ENCODE measurements at regions not wholly inside any gene's neighbourhood (a gene's known extent, or its start where the extent isn't known, plus 50 kb on each side); places are given as distances from the start of the nearest gene placed in this dataset.

DNA sequence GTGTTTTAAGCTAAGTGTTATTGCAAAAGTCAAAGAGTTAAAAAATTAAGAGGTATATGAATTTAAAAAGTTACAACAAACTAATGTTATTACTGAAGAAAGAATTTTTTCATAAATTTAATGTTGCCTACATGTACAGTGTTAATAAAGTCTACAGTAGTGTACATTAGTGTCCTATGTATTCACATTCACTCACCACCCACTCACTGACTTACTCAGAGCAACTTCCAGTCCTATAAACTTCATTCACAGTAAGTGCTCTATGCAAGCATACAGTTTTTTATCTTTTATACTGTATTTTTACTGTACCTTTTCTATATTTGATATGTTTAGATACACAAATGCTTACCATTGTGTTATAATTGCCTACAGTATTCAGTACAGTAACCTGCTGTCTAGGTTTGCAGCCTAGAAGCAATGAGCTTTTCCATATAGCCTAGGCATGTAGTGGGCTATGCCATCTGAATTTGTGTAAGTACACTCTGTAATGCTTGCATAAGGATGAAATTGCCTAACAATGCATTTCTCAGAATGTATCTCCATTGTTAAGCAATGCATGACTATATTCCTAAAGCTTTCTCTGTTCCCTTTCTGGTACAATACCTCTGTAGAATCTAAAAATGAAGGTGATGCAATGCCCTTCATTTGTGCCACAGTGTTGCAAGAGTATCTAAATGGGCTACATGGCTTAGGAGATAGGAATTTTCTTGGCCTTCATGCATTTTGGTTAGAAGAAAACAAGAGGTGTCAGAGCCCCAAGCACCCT, 370.8 kb upstream of the NT5C1B start:
- POLR2A ChIA-PET: no interaction called here
- Histone ChIP-seq H3K4me3 (ENCODE audit: low read depth, low read length) (no peak overlapping the region), H3K27me3 (ENCODE audit: control insufficient read depth, insufficient read depth, low read length) (no peaks in the 10 kb centered on the region), H3K36me3 (ENCODE audit: control insufficient read depth, insufficient read depth, low read length) (no peaks in the 10 kb centered on the region)
- TF ChIP-seq CTCF (IDR thresholded peaks at IDR 0.05; ENCODE audit: insufficient read depth, low read depth, low read length): no peak
- DNase-seq (ENCODE audit: low read depth): no peak
- CTCF ChIA-PET: interaction anchor here (1.1 kb wide), 1 partner anchor 37 kb away, joined by 3 read pairs; no protein-coding TSS in a partner anchor

GRCh38 chr2:18959200-18959599, 369.8 kb upstream of the NT5C1B start:
- ChIA-PET CTCF (interaction anchor here (0.6 to 1.1 kb wide), 2 partner anchors 18 to 36 kb away, joined by 3 read pairs; no protein-coding TSS in a partner anchor), POLR2A (no interaction called here)
- no peaks in the 10 kb centered on the region for H3K27me3 ChIP-seq (ENCODE audit: control insufficient read depth, insufficient read depth, low read length)
- no peak for TF ChIP-seq CTCF (IDR thresholded peaks at IDR 0.05; ENCODE audit: insufficient read depth, low read depth, low read length)
- H3K4me3 ChIP-seq (ENCODE audit: low read depth, low read length): no peak overlapping the region
- no peaks in the 10 kb centered on the region for H3K36me3 ChIP-seq (ENCODE audit: control insufficient read depth, insufficient read depth, low read length)
- DNase-seq (ENCODE audit: low read depth): no peak

- CTCF ChIA-PET: no interaction called here
- Histone ChIP-seq H3K4me3 (ENCODE audit: low read depth, low read length) (no peak overlapping the region), H3K36me3 (ENCODE audit: control insufficient read depth, insufficient read depth, low read length) (no peaks in the 10 kb centered on the region), H3K27me3 (ENCODE audit: control insufficient read depth, insufficient read depth, low read length) (no peaks in the 10 kb centered on the region)
- no peak for DNase-seq (ENCODE audit: low read depth)
- POLR2A ChIA-PET: no interaction called here
- no peak for TF ChIP-seq CTCF (IDR thresholded peaks at IDR 0.05; ENCODE audit: insufficient read depth, low read depth, low read length)
Observed at GRCh38 chr2:18957909-18958308, 368.5 kb upstream of the NT5C1B start.

DNA sequence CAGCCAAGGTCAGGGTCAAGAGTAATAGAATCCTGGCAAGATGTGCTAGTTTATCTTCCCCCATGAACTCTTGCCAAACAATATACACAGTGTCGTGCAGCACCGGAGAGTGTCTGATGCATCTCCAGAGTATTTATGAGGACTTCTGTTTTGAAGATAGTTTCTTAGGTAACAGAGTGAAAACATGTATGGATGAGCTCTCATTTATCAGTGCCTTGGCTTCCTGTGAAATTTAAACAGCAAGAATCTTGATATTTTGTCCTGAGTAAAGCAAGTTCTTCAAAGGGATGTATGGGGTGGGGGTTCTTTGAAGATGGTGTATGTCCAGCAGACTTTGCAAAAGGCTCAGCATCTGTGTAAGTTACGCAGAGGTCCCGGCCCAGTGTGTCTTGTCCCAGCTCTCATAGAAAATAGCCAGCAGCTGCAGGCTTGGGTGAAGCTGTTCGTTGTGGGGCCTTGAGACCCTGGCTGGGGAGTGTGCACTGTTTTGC, 361.0 kb upstream of the NT5C1B start:
- peak; percentile 70 for DNase-seq (ENCODE audit: low read depth)
- no peak for TF ChIP-seq CTCF (IDR thresholded peaks at IDR 0.05; ENCODE audit: insufficient read depth, low read depth, low read length)

DNA sequence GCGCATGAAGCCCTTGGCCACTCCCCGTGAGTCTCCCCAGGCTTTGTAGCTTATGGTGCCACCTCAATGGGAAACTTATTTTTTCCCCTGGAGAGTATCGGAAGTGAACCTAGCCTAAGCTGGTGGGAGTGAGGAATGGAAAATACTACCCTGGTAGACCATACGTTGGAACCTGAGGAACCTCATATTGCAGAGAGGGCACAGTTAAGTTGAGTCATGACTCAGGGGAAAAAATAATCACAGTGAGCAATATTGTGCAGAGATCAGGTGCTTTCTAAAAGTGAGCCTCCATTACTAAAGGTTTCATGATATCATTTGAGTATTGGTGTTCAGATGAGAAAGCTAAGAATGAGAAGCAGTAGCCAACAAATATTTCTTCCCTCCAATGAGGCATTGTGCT, 360.5 kb upstream of the NT5C1B start:
- Histone ChIP-seq H3K27me3 (ENCODE audit: control insufficient read depth, insufficient read depth, low read length) (no peaks in the 10 kb centered on the region), H3K36me3 (ENCODE audit: control insufficient read depth, insufficient read depth, low read length) (no peaks in the 10 kb centered on the region), H3K4me3 (ENCODE audit: low read depth, low read length) (no peak overlapping the region)
- ChIA-PET CTCF (interaction anchor here (1.2 kb wide), 1 partner anchor 9 kb away, joined by 3 read pairs; no protein-coding TSS in a partner anchor), POLR2A (no interaction called here)
- DNase-seq (ENCODE audit: low read depth): no peak
- no peak for TF ChIP-seq CTCF (IDR thresholded peaks at IDR 0.05; ENCODE audit: insufficient read depth, low read depth, low read length)

More for the DNA sequence above, 361.0 kb upstream of the NT5C1B start:
- ChIA-PET CTCF (interaction anchor here (0.8 to 1.2 kb wide), 4 partner anchors 10 to 912 kb away, joined by 3 to 5 read pairs (median 4); no protein-coding TSS in a partner anchor), POLR2A (no interaction called here)
- Histone ChIP-seq H3K27me3 (ENCODE audit: control insufficient read depth, insufficient read depth, low read length) (no peaks in the 10 kb centered on the region), H3K36me3 (ENCODE audit: control insufficient read depth, insufficient read depth, low read length) (no peaks in the 10 kb centered on the region), H3K4me3 (ENCODE audit: low read depth, low read length) (no peak overlapping the region)

All from BJ (cell line).